ENCODE measurements at regions not wholly inside any gene's neighbourhood (a gene's known extent, or its start where the extent isn't known, plus 50 kb on each side); places are given as distances from the start of the nearest gene placed in this dataset. TPM values are rescaled to one million over a fixed set of nuclear protein-coding genes. Genes with fewer than 3 reads are reported as not detected.

DNA sequence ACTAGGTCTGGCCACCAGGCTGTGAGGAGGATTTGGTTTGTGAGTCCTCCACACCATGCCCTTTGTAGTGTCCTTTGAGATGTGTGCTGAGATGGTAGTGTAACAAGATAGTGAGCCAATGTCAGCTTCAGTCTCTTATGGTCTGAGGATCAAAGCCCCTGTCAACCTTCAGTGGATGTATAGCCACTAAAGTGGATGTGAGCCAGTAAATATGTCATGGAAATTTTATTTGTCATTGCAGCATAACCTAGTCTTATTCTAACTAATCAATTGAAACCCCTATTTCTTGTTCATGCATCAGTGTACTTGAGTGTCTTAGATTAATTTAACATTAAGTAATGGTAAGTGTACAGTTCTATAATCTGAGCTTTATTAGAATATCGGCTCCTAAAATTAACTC lies 51.0 kb upstream of the WAC start:
- no peak for DNase-seq (ENCODE audit: low spot score)
- Histone ChIP-seq H3F3A (ENCODE audit: low read depth) (no peaks in the 10 kb centered on the region), H3K27ac (no peak overlapping the region), H3K4me3 (no peak overlapping the region), H3K9ac (no peak overlapping the region), H3K4me1 (no peaks in the 10 kb centered on the region), H3K9me3 (ENCODE audit: low read depth) (no peaks in the 10 kb centered on the region), H3K36me3 (no peaks in the 10 kb centered on the region), H3K79me2 (ENCODE audit: low read depth) (no peaks in the 10 kb centered on the region), H3K4me2 (no peak overlapping the region), H4K20me1 (ENCODE audit: low read depth) (no peaks in the 10 kb centered on the region), H3K27me3 (no peaks in the 10 kb centered on the region), H2AFZ (replicated peaks) (no peak overlapping the region)
- H3K27ac Mint-ChIP-seq, result no peak overlapping the region
- TF ChIP-seq, protein P1, sequence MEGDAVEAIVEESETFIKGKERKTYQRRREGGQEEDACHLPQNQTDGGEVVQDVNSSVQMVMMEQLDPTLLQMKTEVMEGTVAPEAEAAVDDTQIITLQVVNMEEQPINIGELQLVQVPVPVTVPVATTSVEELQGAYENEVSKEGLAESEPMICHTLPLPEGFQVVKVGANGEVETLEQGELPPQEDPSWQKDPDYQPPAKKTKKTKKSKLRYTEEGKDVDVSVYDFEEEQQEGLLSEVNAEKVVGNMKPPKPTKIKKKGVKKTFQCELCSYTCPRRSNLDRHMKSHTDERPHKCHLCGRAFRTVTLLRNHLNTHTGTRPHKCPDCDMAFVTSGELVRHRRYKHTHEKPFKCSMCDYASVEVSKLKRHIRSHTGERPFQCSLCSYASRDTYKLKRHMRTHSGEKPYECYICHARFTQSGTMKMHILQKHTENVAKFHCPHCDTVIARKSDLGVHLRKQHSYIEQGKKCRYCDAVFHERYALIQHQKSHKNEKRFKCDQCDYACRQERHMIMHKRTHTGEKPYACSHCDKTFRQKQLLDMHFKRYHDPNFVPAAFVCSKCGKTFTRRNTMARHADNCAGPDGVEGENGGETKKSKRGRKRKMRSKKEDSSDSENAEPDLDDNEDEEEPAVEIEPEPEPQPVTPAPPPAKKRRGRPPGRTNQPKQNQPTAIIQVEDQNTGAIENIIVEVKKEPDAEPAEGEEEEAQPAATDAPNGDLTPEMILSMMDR (IDR thresholded peaks at IDR 0.05), result no peak
- TF ChIP-seq EZH2 (IDR thresholded peaks at IDR 0.05) (no peak), EZH2phosphoT487 (IDR thresholded peaks at IDR 0.05) (no peak)
- H3K36me3 Mint-ChIP-seq, result no peaks in the 10 kb centered on the region
- peaks cover 2% of the 10 kb centered on the region for H3K27me3 Mint-ChIP-seq (ENCODE audit: insufficient read depth, low read depth)
- H3K4me3 Mint-ChIP-seq, result no peak overlapping the region
- no peaks in the 10 kb centered on the region for H3K9me3 Mint-ChIP-seq
- H3K4me1 Mint-ChIP-seq, result peaks cover 9% of the 10 kb centered on the region

Small RNA genes lying in the stretch of these regions (small RNA-seq; reads per million reads assigned to genes)
- gene RF00012, result not detected

All from neural progenitor cell (in vitro differentiated cells).